SU-DHL-6 (cell line): ENCODE measurements at regions not wholly inside any gene's neighbourhood (a gene's known extent, or its start where the extent isn't known, plus 50 kb on each side); places are given as distances from the start of the nearest gene placed in this dataset.

ENCODE experiments used
- EZH2phosphoT487 ChIP-seq: fragments of 200-600 bp; sonication (generic), shearing (Covaris generic); conservative IDR thresholded peaks from 2 replicates; pipeline ENCODE4 v1.6.1; 2018; ENCODE audit warnings: mild to moderate bottlenecking, antibody characterized with exemption, low read length, moderate library complexity, mixed read lengths
- TF ChIP-seq, protein P1 (sequence below): fragments of 200-600 bp; sonication (generic); IDR thresholded peaks from one replicate; pipeline ENCODE4 v1.5.1; 2017; ENCODE audit warnings: antibody characterized with exemption, mild to moderate bottlenecking, low read length, moderate library complexity; ENCODE audit not compliant: insufficient read depth, poor library complexity, severe bottlenecking

DNA sequence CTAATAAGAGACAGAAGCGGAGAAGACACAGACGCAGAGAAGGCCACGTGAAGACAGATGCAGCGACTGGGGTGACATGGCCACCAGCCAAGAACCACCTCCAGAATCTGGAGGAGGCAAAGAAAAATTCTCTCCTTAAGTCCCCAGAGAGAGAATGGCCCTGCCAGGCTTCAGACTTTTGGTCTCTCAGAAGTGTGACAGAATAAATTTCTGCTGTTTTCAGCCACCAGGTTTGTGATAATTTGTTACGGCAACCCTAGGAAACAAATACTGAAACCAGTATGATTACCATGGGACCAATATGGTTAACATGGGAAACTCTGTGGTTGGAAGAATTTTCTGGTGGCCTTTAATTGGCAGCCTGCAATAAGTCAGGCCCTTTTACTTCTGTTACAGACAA, 63.9 kb upstream of the DOCK9 start:
- TF ChIP-seq, protein P1, sequence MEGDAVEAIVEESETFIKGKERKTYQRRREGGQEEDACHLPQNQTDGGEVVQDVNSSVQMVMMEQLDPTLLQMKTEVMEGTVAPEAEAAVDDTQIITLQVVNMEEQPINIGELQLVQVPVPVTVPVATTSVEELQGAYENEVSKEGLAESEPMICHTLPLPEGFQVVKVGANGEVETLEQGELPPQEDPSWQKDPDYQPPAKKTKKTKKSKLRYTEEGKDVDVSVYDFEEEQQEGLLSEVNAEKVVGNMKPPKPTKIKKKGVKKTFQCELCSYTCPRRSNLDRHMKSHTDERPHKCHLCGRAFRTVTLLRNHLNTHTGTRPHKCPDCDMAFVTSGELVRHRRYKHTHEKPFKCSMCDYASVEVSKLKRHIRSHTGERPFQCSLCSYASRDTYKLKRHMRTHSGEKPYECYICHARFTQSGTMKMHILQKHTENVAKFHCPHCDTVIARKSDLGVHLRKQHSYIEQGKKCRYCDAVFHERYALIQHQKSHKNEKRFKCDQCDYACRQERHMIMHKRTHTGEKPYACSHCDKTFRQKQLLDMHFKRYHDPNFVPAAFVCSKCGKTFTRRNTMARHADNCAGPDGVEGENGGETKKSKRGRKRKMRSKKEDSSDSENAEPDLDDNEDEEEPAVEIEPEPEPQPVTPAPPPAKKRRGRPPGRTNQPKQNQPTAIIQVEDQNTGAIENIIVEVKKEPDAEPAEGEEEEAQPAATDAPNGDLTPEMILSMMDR, result no peak
- no peak for TF ChIP-seq EZH2phosphoT487
